GM18508 (cell line): ENCODE measurements at regions not wholly inside any gene's neighbourhood (a gene's known extent, or its start where the extent isn't known, plus 50 kb on each side); places are given as distances from the start of the nearest gene placed in this dataset.
"Not testable (repeated sequence)": the region's sequence is repeated elsewhere in the genome, so short reads cannot be mapped to it uniquely, and the experiment has no call there.

ENCODE experiments used
- ATAC-seq: cut with Tn5 transposase; IDR thresholded peaks from one replicate; pipeline ENCODE4 v1.9.1; 2021; ENCODE audit warnings: moderate number of reproducible peaks; ENCODE audit not compliant: insufficient read depth, unreplicated experiment

DNA sequence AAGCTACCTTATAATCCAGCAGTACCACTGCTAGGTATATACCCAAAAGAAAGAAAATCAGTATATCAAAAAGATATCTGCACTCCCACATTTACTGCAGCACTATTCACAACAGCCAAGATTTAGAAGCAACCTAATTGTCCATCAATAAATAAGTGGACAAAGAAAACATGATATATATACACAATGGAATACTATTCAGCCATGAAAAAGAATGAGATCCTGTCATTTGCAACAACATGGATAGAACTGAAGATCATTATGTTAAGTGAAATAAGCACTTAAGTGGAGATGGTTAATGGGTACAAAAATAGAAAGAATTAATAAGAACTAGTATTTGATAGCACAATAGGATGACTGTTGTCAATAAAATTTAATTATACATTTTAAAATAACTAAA lies 90.7 kb upstream of the PKN2 start:
- no peak for ATAC-seq

DNA sequence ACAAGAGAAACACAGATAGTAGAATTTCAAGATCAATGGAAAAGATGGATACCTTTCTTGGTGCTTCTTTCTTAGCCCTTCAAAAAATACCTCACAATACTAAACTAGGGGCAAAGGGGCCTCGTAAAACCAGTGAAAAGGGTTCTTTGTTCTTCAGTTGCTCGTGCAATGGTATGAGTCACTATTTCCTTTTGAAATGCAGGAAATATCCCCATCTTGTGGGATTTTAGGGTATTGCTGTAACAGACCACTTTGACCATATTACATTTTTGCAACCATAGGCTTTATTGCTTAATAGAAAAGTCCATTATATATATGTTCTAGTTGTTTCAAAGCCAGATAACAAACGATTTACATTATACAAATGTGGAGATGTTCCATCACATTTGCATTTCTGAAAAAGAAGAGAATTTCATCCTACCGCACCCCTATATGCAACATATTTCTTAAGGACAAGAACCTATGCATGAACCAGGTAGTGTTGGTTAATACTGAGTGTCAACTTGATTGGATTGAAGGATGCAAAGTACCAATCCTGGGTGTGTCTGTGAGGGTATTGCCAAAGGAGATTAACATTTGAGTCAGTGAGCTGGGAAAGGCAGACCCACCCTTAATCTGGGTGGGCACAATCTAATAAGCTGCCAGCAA lies 88.6 kb upstream of the PKN2 start:
- ATAC-seq = peak; percentile 58

DNA sequence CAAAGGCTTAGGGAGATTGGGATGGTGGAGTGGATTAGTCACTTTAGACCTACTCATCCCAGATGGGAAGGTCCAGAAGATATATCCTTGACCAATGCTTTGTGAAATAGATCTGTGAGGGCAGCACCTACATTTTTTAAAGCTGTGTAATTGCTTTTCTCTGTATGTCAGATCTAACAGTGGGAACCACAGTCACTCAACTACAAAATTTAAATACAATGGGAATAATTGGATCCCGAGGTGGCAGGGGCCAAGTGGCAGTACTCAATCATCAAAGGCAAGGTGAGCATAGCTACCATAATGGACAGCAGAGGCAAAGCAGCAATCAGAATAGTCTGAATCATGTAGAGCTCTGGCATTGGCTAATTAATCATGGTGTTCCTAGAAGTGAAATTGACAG lies 86.1 kb upstream of the PKN2 start:
- not testable (repeated sequence) for ATAC-seq

DNA sequence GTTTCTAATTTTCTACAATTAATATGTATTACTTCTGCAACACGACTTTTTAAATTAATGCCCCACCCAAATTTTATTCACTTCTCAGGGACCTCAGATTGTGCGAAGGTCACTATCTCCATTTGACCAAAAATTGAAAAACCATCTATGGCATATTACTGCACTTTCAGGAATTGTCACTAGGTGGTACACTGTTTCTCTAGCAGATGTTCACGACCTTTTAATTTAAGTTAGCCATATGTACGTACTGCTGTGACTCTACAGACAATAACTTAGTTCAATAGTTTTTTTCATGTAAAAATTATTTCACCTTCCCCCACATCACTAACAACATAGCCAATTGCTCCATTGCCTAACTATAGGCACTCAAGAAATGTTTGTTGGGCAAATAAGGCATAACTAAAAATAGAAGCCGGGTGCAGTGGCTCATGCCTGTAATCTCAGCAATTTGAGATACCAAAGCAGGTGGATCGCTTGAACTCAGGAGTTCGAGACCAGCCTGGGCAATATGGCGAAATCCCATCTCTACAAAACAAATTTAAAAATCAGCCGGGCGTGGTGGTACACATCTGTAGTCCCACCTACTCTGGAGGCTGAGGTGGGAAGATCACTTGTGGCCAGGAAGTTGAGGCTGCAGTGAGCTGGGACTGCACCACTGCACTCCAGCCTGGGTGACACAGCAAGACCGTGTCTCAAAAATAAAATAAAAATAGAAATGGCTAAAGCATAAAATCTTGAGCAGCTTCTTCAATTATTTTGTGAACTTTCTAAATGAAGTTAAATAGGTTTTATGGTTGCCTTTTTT lies 75.7 kb upstream of the PKN2 start:
- ATAC-seq = peak; percentile 80

DNA sequence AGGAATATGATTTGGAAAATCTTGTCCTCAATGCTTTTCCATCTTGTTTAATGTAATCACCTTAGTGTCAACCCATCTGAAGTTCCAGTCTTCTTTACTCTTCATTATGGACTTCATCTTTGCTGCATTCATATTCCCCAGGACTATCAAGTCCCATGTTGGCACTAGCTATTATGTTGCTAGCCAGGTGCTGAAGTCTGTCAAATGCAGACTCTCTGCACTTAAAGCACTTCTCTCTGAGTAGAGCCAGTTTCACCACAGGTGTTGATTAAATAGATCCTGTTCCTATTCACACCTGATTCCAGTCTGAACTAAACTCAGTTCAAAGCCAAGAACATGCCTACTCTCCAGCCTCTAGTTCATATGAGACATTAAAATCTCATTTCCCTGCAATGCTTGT lies 75.0 kb upstream of the PKN2 start:
- no peak for ATAC-seq

DNA sequence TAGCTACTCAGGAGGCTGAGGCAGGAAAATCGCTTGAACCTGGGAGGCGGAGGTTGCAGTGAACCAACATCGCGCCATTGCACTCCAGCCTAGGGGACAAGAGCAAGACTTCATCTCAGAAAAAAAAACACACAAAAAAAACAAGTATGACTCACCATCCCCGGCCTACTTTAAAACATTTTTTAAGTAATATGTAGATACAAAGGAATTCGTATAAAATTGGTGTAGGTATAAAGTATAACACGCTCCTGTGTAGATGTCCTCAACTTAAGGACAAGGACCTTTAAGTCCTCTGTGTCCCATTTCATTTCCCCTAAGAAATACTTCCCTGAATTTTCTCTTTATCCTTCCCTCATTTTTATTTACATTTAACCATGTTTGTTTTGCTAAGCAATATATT lies 73.4 kb upstream of the PKN2 start:
- no peak for ATAC-seq

DNA sequence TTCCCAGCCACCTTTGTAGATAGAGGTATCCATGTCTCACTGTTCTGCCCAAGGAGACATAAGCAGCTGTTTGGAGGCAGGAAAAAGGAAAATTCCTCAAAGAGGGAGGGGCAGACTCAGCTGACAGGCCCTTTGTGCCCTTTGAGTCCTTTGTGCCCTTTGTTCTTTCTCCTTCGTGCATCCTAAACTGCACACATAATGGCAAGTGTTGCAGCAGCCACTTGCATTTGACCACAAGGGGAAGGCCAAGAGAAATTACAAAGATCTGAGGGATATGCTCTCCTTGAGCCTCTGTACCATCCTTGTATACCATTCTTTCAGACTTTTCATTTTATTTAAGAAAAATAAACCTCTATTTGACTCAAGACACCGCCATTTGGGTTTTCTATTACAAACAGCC lies 71.8 kb upstream of the PKN2 start:
- ATAC-seq = no peak

DNA sequence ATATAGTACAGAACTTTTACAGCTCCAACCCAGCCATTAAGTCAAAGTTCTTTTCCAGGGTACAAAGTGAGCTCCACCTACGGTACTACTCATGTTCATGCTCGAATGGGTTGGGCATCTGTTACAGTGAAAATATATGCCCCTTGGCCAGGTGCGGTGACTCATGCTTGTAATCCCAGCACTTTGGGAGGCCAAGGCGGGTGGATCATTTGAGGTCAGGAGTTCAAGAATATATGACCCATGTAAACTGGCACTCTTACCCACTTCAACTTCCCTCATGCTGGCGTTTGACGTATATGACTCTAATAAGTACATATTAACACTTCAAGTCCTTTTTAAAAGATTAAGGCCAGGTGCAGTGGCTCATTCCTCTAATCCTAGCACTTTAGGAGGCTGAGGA lies 71.3 kb upstream of the PKN2 start:
- ATAC-seq = no peak

DNA sequence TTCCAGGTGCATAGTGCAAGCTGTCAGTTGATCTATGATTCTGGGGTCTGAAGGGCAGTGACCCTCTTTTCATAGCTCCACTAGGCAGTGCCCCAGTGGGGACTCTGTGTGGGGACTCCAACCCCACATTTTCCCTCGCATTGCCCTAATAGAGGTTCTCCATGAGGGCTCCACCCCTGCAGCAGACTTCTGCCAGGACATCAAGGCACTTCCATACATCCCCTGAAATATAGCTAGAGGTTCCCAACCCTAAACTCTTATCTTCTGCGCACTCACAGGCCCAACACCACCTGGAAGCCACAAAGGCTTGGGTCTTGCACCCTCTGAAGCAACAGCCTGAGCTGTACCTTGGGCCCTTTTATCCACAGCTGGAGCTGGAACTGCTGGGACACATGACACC lies 65.7 kb upstream of the PKN2 start:
- ATAC-seq = no peak

DNA sequence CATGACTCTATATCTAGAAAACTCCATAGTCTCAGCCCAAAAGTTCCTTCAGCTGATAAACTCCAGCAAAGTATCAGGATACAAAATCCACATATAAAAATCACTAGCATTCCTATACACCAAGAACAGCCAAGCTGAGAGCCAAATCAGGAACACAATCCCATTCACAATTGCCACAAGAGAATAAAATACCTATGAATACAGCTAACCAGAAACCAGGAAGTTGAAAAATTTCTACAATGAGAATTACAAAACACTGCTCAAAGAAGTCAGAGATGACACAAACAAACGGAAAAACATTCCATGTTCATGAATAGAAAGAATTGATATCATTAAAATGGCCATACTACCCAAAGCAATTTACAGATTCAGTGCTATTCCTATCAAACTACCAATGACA lies 61.0 kb upstream of the PKN2 start:
- ATAC-seq = not testable (repeated sequence)
